PC-3 (cell line): ENCODE measurements at regions not wholly inside any gene's neighbourhood (a gene's known extent, or its start where the extent isn't known, plus 50 kb on each side); places are given as distances from the start of the nearest gene placed in this dataset.

Experiments
- ATAC-seq: fragments of 200-7000 bp; cut with Tn5 transposase; 2 replicates; pipeline ENCODE4 v1.9.1; 2020; ENCODE audit warnings: mild to moderate bottlenecking, moderate library complexity
- BruUV-seq: library from RNA; stranded (reverse); fragments of 400-500 nt; replicated peaks from 2 replicates; lab custom pipeline; 2021; lab: Mats Ljungman, UMichigan
- CTCF ChIA-PET: fragments of 300-600 bp; sonication (Branson Sonifier 250); formaldehyde crosslinking; loops from one replicate; lab custom pipeline; 2022; ENCODE audit warnings: antibody characterized with exemption; lab: Charles Lee
- POLR2A ChIA-PET: fragments of 300-600 bp; sonication (Branson Sonifier 250); formaldehyde crosslinking; loops from one replicate; lab custom pipeline; 2022; ENCODE audit warnings: antibody characterized with exemption; ENCODE audit not compliant: unreplicated experiment; lab: Charles Lee
- DNase-seq: peaks from one replicate; pipeline ENCODE4 v3.0.0-alpha.2; 2015
- H2AFZ ChIP-seq: fragments of 300-600 bp; sonication (generic); 2 replicates; pipeline ENCODE4 v1.6.0; 2016; ENCODE audit warnings: antibody characterized with exemption, low read length
- H3F3A ChIP-seq: fragments of 300-600 bp; sonication (generic); one replicate; pipeline ENCODE4 v1.6.0; 2017; ENCODE audit warnings: antibody characterized with exemption, low read length, control low read depth, mild to moderate bottlenecking; ENCODE audit not compliant: unreplicated experiment
- H3K27ac ChIP-seq: fragments of 300-600 bp; sonication (generic); 2 replicates; pipeline ENCODE4 v1.5.1; 2016; ENCODE audit warnings: mild to moderate bottlenecking, low read length
- H3K27me3 ChIP-seq: fragments of 300-600 bp; sonication (generic); 2 replicates; pipeline ENCODE4 v1.6.1; 2016; ENCODE audit warnings: low read length, mixed read lengths
- H3K36me3 ChIP-seq: fragments of 300-600 bp; sonication (generic); 2 replicates; pipeline ENCODE4 v1.6.1; 2016; ENCODE audit warnings: low read depth, mixed run types, low read length, mixed read lengths
- H3K4me1 ChIP-seq: fragments of 300-600 bp; sonication (generic); 2 replicates; pipeline ENCODE4 v1.5.1; 2016; ENCODE audit warnings: low read length; ENCODE audit not compliant: insufficient read depth
- H3K4me2 ChIP-seq: fragments of 300-600 bp; sonication (generic); 2 replicates; pipeline ENCODE4 v1.6.0; 2016; ENCODE audit warnings: low read length
- H3K4me3 ChIP-seq: fragments of 300-600 bp; sonication (generic); 2 replicates; pipeline ENCODE4 v1.5.1; 2016; ENCODE audit warnings: mild to moderate bottlenecking, low read length, mixed read lengths
- H3K79me2 ChIP-seq: fragments of 300-600 bp; sonication (generic); 2 replicates; pipeline ENCODE4 v1.6.1; 2017; ENCODE audit warnings: low read length, mixed read lengths
- H3K9ac ChIP-seq: fragments of 300-600 bp; sonication (generic); 2 replicates; pipeline ENCODE4 v1.6.0; 2016; ENCODE audit warnings: mild to moderate bottlenecking, low read length
- H3K9me2 ChIP-seq: fragments of 300-600 bp; sonication (generic); replicated peaks from 2 replicates; pipeline ENCODE4 v1.6.1; 2016; ENCODE audit warnings: mixed run types, low read length, mixed read lengths
- H3K9me3 ChIP-seq: fragments of 300-600 bp; sonication (generic); 2 replicates; pipeline ENCODE4 v1.6.1; 2016; ENCODE audit warnings: low read length, mixed read lengths
- H4K20me1 ChIP-seq: fragments of 300-600 bp; sonication (generic); 2 replicates; pipeline ENCODE4 v1.6.1; 2016; ENCODE audit warnings: low read length, mixed read lengths
- CTCF ChIP-seq: fragments of 300-600 bp; sonication (generic); conservative IDR thresholded peaks from 2 replicates; pipeline ENCODE4 v1.5.1; 2017; ENCODE audit warnings: antibody characterized with exemption, low read depth, mild to moderate bottlenecking, low read length
- EZH2 ChIP-seq: fragments of 300-600 bp; sonication (generic); IDR thresholded peaks from one replicate; pipeline ENCODE4 v1.6.1; 2017; ENCODE audit warnings: antibody characterized with exemption, mild to moderate bottlenecking, low read length; ENCODE audit not compliant: unreplicated experiment
- EZH2phosphoT487 ChIP-seq: fragments of 300-600 bp; sonication (generic); IDR thresholded peaks from 2 replicates; pipeline ENCODE4 v1.6.1; 2018; ENCODE audit warnings: mild to moderate bottlenecking, antibody characterized with exemption, low read length, borderline replicate concordance
- intact Hi-C: fragments of 100-400 bp; cut with micrococcal nuclease; formaldehyde crosslinking; loops from 2 replicates; pipeline ENCODE4 v1.9.0; 2023

- H3K79me2 ChIP-seq, result no peaks in the 10 kb centered on the region
- no peaks in the 10 kb centered on the region for H3F3A ChIP-seq
- H3K4me3 ChIP-seq, result no peak overlapping the region
- ChIA-PET CTCF (interaction anchor here (0.7 kb wide), 1 partner anchor 14 kb away, joined by 3 read pairs; no protein-coding TSS in a partner anchor), POLR2A (no interaction called here)
- no peak overlapping the region for H3K4me2 ChIP-seq
- H3K4me1 ChIP-seq, result peaks cover 4% of the 10 kb centered on the region; the same call in 1 of the 2 replicates
- no peaks in the 10 kb centered on the region for H3K27me3 ChIP-seq
- H4K20me1 ChIP-seq, result no peaks in the 10 kb centered on the region
- DNase-seq (no peak), ATAC-seq (no peak)
- intact Hi-C loops, result no loop called here
- H3K9me3 ChIP-seq, result no peaks in the 10 kb centered on the region
- TF ChIP-seq CTCF, result no peak
- TF ChIP-seq EZH2, result no peak
- no peak for TF ChIP-seq EZH2phosphoT487
- no peak overlapping the region for H3K9ac ChIP-seq
- H3K9me2 ChIP-seq, result no peaks in the 10 kb centered on the region
- no peaks in the 10 kb centered on the region for H3K36me3 ChIP-seq
- no peak overlapping the region for H2AFZ ChIP-seq
- BruUV-seq, result no TSS peak
- H3K27ac ChIP-seq, result peak overlapping the region; percentile 43; the same call in 1 of the 2 replicates
Observed at GRCh38 chr14:27391331-27391730, 793.5 kb upstream of the NOVA1 start.

- Histone ChIP-seq H3K27ac (peak overlapping the region; percentile 43), H3K9me2 (no peaks in the 10 kb centered on the region), H3K9me3 (no peaks in the 10 kb centered on the region), H3K4me2 (no peak overlapping the region), H3K4me1 (peaks cover 4% of the 10 kb centered on the region; the same call in 1 of the 2 replicates), H3K79me2 (no peaks in the 10 kb centered on the region), H3K36me3 (no peaks in the 10 kb centered on the region), H3K9ac (no peak overlapping the region), H3F3A (no peaks in the 10 kb centered on the region), H4K20me1 (no peaks in the 10 kb centered on the region), H3K4me3 (no peak overlapping the region), H3K27me3 (no peaks in the 10 kb centered on the region), H2AFZ (no peak overlapping the region)
- no TSS peak for BruUV-seq
- DNase-seq, result peak; percentile 50
- no peak for TF ChIP-seq EZH2
- TF ChIP-seq CTCF, result no peak
- intact Hi-C loops, result no loop called here
- CTCF ChIA-PET, result interaction anchor here (0.7 kb wide), 1 partner anchor 13 kb away, joined by 3 read pairs; no protein-coding TSS in a partner anchor
- ATAC-seq, result peak; percentile 97
- POLR2A ChIA-PET, result no interaction called here
Observed at GRCh38 chr14:27392153-27392552, 794.3 kb upstream of the NOVA1 start.

GRCh38 chr14:27409944-27410343 is 812.1 kb upstream of the NOVA1 start:
- Histone ChIP-seq H3K79me2 (no peaks in the 10 kb centered on the region), H3K27me3 (no peaks in the 10 kb centered on the region), H3K4me1 (no peaks in the 10 kb centered on the region), H2AFZ (no peak overlapping the region), H3K4me2 (no peak overlapping the region), H3K9me3 (no peaks in the 10 kb centered on the region), H3K4me3 (no peak overlapping the region), H3K27ac (no peak overlapping the region), H3K36me3 (no peaks in the 10 kb centered on the region), H4K20me1 (no peaks in the 10 kb centered on the region), H3F3A (no peaks in the 10 kb centered on the region), H3K9me2 (no peaks in the 10 kb centered on the region), H3K9ac (no peak overlapping the region)
- DNase-seq, result peak; percentile 18
- intact Hi-C loops, result no loop called here
- ChIA-PET POLR2A (no interaction called here), CTCF (no interaction called here)
- TF ChIP-seq EZH2 (no peak), CTCF (no peak)
- no peak for ATAC-seq
- no TSS peak for BruUV-seq
